Osteocyte (in vitro differentiated cells): ENCODE measurements at regions not wholly inside any gene's neighbourhood (a gene's known extent, or its start where the extent isn't known, plus 50 kb on each side); places are given as distances from the start of the nearest gene placed in this dataset.
A peak's percentile ranks its signal among the peaks of the same experiment; 100 is the strongest.
"Not testable (repeated sequence)": the region's sequence is repeated elsewhere in the genome, so short reads cannot be mapped to it uniquely, and the experiment has no call there.

ENCODE experiments used
- DNase-seq: peaks from one replicate; pipeline ENCODE4 v3.0.0; 2021; ENCODE audit warnings: mixed read lengths; ENCODE audit not compliant: unreplicated experiment; ENCODE audit errors: extremely low spot score
- H3K27ac Mint-ChIP-seq: one replicate; pipeline ENCODE4 v1.8.0; 2021; ENCODE audit warnings: mild to moderate bottlenecking, mixed read lengths; ENCODE audit not compliant: unreplicated experiment
- H3K27me3 Mint-ChIP-seq: one replicate; pipeline ENCODE4 v1.8.0; 2021; ENCODE audit warnings: mixed read lengths; ENCODE audit not compliant: unreplicated experiment
- H3K36me3 Mint-ChIP-seq: one replicate; pipeline ENCODE4 v1.8.0; 2021; ENCODE audit warnings: mixed read lengths; ENCODE audit not compliant: unreplicated experiment
- H3K4me1 Mint-ChIP-seq: one replicate; pipeline ENCODE4 v1.8.0; 2021; ENCODE audit warnings: mixed read lengths; ENCODE audit not compliant: unreplicated experiment
- H3K4me3 Mint-ChIP-seq: one replicate; pipeline ENCODE4 v1.8.0; 2021; ENCODE audit warnings: mild to moderate bottlenecking, moderate library complexity, mixed read lengths; ENCODE audit not compliant: unreplicated experiment
- H3K9me3 Mint-ChIP-seq: one replicate; pipeline ENCODE4 v1.8.0; 2021; ENCODE audit warnings: mixed read lengths; ENCODE audit not compliant: unreplicated experiment
- TF ChIP-seq, protein P1 (sequence below): fragments of 200-600 bp; sonication (generic); IDR thresholded peaks from 2 replicates; pipeline ENCODE4 v1.5.0; 2021; ENCODE audit warnings: antibody characterized with exemption, mild to moderate bottlenecking, moderate library complexity

DNA sequence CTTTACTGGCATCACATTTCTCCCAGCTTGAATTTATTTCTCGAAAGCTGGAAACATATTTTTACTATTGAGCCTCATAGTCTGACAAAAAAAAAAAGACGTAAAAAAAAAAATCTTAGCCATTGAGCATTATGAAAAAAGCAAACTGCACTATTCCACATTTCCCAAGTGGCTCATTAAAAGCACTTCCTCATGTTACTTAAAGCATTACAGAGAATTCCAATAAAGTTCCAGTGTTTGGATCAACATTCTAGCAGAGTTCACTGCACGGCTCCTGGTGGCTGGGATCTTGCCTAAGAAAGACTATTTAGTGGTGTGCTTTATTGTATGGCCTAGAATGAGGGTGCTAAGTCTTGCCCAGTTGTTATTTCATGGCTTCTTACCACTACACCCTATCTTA, 476.2 kb downstream of the PPARGC1A start:
- TF ChIP-seq, protein P1, sequence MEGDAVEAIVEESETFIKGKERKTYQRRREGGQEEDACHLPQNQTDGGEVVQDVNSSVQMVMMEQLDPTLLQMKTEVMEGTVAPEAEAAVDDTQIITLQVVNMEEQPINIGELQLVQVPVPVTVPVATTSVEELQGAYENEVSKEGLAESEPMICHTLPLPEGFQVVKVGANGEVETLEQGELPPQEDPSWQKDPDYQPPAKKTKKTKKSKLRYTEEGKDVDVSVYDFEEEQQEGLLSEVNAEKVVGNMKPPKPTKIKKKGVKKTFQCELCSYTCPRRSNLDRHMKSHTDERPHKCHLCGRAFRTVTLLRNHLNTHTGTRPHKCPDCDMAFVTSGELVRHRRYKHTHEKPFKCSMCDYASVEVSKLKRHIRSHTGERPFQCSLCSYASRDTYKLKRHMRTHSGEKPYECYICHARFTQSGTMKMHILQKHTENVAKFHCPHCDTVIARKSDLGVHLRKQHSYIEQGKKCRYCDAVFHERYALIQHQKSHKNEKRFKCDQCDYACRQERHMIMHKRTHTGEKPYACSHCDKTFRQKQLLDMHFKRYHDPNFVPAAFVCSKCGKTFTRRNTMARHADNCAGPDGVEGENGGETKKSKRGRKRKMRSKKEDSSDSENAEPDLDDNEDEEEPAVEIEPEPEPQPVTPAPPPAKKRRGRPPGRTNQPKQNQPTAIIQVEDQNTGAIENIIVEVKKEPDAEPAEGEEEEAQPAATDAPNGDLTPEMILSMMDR, result no peak
- DNase-seq, result no peak
- Mint-ChIP-seq H3K4me1 (peaks cover 4% of the 10 kb centered on the region), H3K4me3 (no peak overlapping the region), H3K36me3 (no peaks in the 10 kb centered on the region), H3K27me3 (no peaks in the 10 kb centered on the region), H3K9me3 (no peaks in the 10 kb centered on the region), H3K27ac (no peak overlapping the region)

DNA sequence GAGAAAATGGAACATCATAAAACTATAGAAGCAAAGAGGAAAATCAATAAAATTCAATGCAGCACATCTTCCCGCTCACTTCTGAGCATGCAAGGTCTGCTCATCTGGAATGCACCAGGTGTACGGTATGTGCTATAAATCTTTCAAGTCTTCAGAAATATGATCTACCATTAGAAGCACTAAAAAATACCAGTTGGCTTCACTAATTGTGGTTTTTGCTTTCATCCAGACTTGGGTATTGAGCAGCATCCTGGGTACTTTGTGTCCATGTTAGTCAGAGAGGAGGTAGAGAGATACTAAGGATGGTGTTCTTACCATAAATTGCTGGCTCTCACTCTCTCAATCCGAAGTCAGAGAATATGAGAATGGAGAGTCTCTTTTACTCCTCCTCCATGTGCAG, 477.1 kb downstream of the PPARGC1A start:
- peaks cover 4% of the 10 kb centered on the region for H3K4me1 Mint-ChIP-seq
- H3K9me3 Mint-ChIP-seq, result peaks cover 4% of the 10 kb centered on the region
- no peak overlapping the region for H3K4me3 Mint-ChIP-seq
- no peak overlapping the region for H3K27ac Mint-ChIP-seq
- TF ChIP-seq, protein P1, result no peak
- no peaks in the 10 kb centered on the region for H3K27me3 Mint-ChIP-seq
- no peaks in the 10 kb centered on the region for H3K36me3 Mint-ChIP-seq
- no peak for DNase-seq

DNA sequence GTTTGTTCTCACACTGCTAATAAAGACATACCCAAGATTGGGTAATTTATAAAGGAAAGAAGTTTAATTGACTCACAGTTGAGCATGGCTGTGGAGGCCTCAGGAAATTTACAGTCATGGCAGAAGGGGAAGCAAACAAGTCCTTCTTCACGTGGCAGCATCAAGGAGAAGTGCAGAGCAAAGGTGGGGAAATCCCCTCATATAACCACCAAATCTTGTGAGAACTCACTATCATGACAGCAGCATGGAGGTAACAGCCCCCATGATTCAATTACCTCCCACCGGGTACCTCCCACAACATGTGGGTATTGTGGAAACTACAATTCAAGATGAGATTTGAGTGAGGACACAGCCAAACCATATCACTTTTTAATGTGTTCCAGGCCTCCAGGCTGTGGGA, 480.9 kb downstream of the PPARGC1A start:
- H3K4me3 Mint-ChIP-seq, DNase-seq, H3K4me1 Mint-ChIP-seq, H3K36me3 Mint-ChIP-seq, H3K27ac Mint-ChIP-seq, H3K27me3 Mint-ChIP-seq: not testable (repeated sequence)
- H3K9me3 Mint-ChIP-seq, result peaks cover 15% of the 10 kb centered on the region

DNA sequence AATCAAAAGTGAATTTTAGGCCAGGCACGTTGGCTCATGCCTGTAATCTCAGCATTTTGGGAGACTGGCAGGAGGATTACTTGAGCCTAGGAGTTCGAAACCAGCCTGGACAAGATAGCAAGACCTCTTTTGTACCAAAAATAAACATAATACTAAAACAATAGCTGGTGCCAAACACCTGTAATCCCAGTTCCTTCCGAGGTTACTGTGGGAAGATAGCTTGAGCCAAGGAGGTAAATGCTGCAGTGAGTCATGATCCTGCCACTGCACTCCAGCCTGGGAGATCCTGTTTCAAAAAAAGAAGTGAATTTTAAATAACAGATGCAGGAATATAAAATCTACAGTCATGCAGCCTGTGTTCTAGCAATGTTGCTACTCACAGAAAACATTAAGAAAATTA, 488.3 kb downstream of the PPARGC1A start:
- Mint-ChIP-seq H3K9me3 (peaks cover 28% of the 10 kb centered on the region), H3K27me3 (no peaks in the 10 kb centered on the region), H3K4me3 (no peak overlapping the region), H3K4me1 (no peaks in the 10 kb centered on the region), H3K36me3 (no peaks in the 10 kb centered on the region), H3K27ac (no peak overlapping the region)
- DNase-seq, result no peak
- TF ChIP-seq, protein P1, result no peak

DNA sequence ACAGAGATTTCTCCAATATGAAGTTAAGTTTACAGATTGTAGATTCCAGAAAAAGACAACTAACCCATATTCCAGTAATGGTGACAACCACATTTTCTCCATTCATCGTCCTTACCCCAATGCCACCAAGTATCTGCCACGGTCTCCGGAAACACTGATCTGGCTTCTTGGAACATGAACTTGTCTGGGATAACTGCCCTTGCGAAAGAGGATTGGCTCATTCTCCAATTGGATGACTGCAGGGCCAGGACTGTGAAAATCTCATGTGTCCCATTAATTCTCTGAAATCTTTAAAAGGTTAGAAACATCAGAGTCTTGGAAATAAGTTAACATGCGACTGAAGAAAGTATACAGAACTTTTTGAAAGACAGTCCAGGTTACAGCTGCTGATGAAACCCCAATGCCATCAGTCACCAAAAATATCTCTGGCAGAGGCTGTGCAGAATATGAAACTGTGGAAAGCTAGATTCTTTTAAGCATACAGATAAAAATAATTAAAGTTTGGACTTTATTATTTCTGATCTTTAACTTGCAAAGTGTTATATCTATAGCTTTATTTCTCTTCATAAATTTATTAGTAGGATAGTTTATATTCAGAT, 496.9 kb downstream of the PPARGC1A start:
- TF ChIP-seq, protein P1, result no peak
- Mint-ChIP-seq H3K27me3 (no peaks in the 10 kb centered on the region), H3K27ac (no peak overlapping the region), H3K4me1 (peaks cover 10% of the 10 kb centered on the region), H3K9me3 (peaks cover 24% of the 10 kb centered on the region), H3K4me3 (no peak overlapping the region), H3K36me3 (no peaks in the 10 kb centered on the region)
- no peak for DNase-seq

DNA sequence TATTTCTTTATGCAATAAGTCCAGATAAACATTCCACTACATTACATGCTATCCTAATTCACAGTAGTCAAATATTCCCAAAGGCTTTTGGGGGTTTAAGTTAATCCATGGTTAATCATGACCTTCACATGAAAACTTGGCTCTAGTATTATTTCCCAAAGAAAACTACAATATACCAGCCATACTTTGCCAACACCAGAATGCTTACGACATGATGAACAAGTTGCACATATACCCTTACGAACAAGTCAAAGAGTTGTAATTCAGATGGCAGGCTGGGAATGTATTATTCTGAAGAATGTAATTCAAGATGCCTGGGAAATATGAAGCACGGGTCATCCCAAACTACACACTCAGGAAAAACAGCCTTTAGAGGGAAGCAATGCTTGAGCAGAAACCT, 499.6 kb downstream of the PPARGC1A start:
- peak overlapping the region; percentile 50 for H3K27ac Mint-ChIP-seq
- TF ChIP-seq, protein P1, result no peak
- no peak overlapping the region for H3K4me3 Mint-ChIP-seq
- H3K36me3 Mint-ChIP-seq, result no peaks in the 10 kb centered on the region
- H3K27me3 Mint-ChIP-seq, result no peaks in the 10 kb centered on the region
- peaks cover 11% of the 10 kb centered on the region for H3K4me1 Mint-ChIP-seq
- no peak for DNase-seq
- H3K9me3 Mint-ChIP-seq, result peaks cover 9% of the 10 kb centered on the region
